HG02642 (cell line): ENCODE measurements at regions not wholly inside any gene's neighbourhood (a gene's known extent, or its start where the extent isn't known, plus 50 kb on each side); places are given as distances from the start of the nearest gene placed in this dataset.
"Not testable (repeated sequence)": the region's sequence is repeated elsewhere in the genome, so short reads cannot be mapped to it uniquely, and the experiment has no call there.

Experiments
- ATAC-seq: cut with Tn5 transposase; IDR thresholded peaks from one replicate; pipeline ENCODE4 v1.9.1; 2021; ENCODE audit warnings: mild to moderate bottlenecking; ENCODE audit not compliant: unreplicated experiment, poor library complexity

GRCh38 chr3:38966811-38967692 is 84.7 kb downstream of the SCN11A start:
- ATAC-seq, result no peak

- ATAC-seq, result no peak
These were observed 87.1 kb downstream of the SCN11A start for GRCh38 chr3:38964646-38965045.

GRCh38 chr3:38964204-38964603 is 87.5 kb downstream of the SCN11A start:
- no peak for ATAC-seq

GRCh38 chr3:38960953-38961622 is 90.7 kb downstream of the SCN11A start:
- no peak for ATAC-seq

GRCh38 chr3:38960042-38960622 is 91.6 kb downstream of the SCN11A start:
- no peak for ATAC-seq

GRCh38 chr3:38958026-38958720 is 93.6 kb downstream of the SCN11A start:
- ATAC-seq, result no peak

- no peak for ATAC-seq
These were observed 94.4 kb downstream of the SCN11A start for GRCh38 chr3:38957296-38957695.

- ATAC-seq, result no peak
These were observed 99.0 kb downstream of the SCN11A start for GRCh38 chr3:38952721-38953120.

GRCh38 chr3:38951167-38951566 is 100.6 kb downstream of the SCN11A start:
- not testable (repeated sequence) for ATAC-seq

- no peak for ATAC-seq
These were observed 101.2 kb downstream of the SCN11A start for GRCh38 chr3:38950581-38950980.

GRCh38 chr3:38949994-38950393 is 101.8 kb downstream of the SCN11A start:
- no peak for ATAC-seq

- no peak for ATAC-seq
These were observed 111.3 kb downstream of the SCN11A start for GRCh38 chr3:38940394-38940793.

GRCh38 chr3:38925351-38925750 is 109.3 kb upstream of the SCN10A start:
- no peak for ATAC-seq

GRCh38 chr3:38916706-38917105 is 100.7 kb upstream of the SCN10A start:
- ATAC-seq, result no peak

GRCh38 chr3:38907426-38907825 is 91.4 kb upstream of the SCN10A start:
- no peak for ATAC-seq

GRCh38 chr3:38890426-38890825 is 74.4 kb upstream of the SCN10A start:
- ATAC-seq, result no peak

GRCh38 chr3:38878646-38879045 is 62.6 kb upstream of the SCN10A start:
- ATAC-seq, result no peak
